ENCODE measurements at regions not wholly inside any gene's neighbourhood (a gene's known extent, or its start where the extent isn't known, plus 50 kb on each side); places are given as distances from the start of the nearest gene placed in this dataset.

DNA sequence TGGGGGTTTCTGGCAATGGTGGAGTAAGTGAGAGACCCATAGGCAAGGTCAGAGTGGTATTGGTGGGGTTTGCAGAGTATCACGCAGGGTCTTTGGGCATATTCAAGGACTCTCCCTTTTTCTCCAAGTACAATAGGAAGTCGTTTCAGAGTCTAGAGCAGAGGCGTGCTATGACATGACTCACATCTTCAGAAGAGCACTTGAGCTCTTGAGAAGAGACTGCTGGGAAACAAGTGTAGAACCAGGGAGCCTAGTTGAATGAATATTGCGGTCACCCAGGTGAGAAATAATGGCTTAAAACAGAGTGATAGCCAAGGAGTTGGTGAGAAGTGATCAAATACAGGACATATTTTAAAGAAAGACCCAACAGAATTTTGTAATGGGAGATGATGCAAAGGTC, 813.4 kb downstream of the TLE1 start:
- TF ChIP-seq CTCF (IDR thresholded peaks at IDR 0.05) = no peak
- ATAC-seq (ENCODE audit: low read depth) (no peak), DNase-seq (no peak)
- H3K9me3 Mint-ChIP-seq = peaks cover 3% of the 10 kb centered on the region
- no peaks in the 10 kb centered on the region for H3K27me3 Mint-ChIP-seq
- intact Hi-C loops (cut with micrococcal nuclease) = no loop called here
- no peaks in the 10 kb centered on the region for H3K4me1 Mint-ChIP-seq
- ChIA-PET POLR2A (no interaction called here), CTCF (no interaction called here)
- H3K4me3 Mint-ChIP-seq = no peak overlapping the region
- H3K36me3 Mint-ChIP-seq (ENCODE audit: low read depth) = no peaks in the 10 kb centered on the region
- no peak overlapping the region for H3K27ac Mint-ChIP-seq

GRCh38 chr9:80874276-80874675, 815.1 kb downstream of the TLE1 start:
- intact Hi-C loops (cut with micrococcal nuclease) = no loop called here
- H3K36me3 Mint-ChIP-seq (ENCODE audit: low read depth) = no peaks in the 10 kb centered on the region
- H3K27ac Mint-ChIP-seq = no peak overlapping the region
- no peak for DNase-seq
- ATAC-seq (ENCODE audit: low read depth) = no peak
- ChIA-PET POLR2A (interaction anchor here (0.6 kb wide), 1 partner anchor 347 kb away, joined by 4 read pairs; no protein-coding TSS in a partner anchor), CTCF (no interaction called here)
- H3K9me3 Mint-ChIP-seq = peaks cover 3% of the 10 kb centered on the region
- no peak overlapping the region for H3K4me3 Mint-ChIP-seq
- no peaks in the 10 kb centered on the region for H3K4me1 Mint-ChIP-seq
- TF ChIP-seq CTCF (IDR thresholded peaks at IDR 0.05) = no peak
- H3K27me3 Mint-ChIP-seq = no peaks in the 10 kb centered on the region

DNA sequence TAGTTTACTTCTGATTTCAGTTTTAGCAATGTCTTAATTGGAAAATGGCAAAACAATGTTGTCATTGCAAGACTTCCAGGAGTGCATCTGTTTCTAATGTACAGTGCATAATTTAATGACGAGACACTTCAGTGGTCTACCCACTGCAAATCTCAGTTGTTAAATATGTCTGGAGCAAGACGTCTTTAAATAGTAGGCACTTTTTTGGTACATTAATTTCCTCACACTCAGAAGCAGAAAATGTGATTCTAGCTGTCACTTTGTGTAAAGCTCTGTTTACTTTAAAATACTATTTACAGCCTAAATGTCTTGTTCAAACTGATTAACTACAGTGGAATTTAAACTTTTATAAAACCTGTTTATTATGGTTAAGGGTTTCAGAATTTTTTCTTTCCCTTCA, 815.5 kb downstream of the TLE1 start:
- Mint-ChIP-seq H3K9me3 (peaks cover 3% of the 10 kb centered on the region), H3K36me3 (ENCODE audit: low read depth) (no peaks in the 10 kb centered on the region), H3K27me3 (no peaks in the 10 kb centered on the region), H3K4me1 (no peaks in the 10 kb centered on the region), H3K4me3 (no peak overlapping the region), H3K27ac (no peak overlapping the region)
- TF ChIP-seq CTCF (IDR thresholded peaks at IDR 0.05) = no peak
- intact Hi-C loops (cut with micrococcal nuclease) = no loop called here
- DNase-seq = no peak
- ATAC-seq (ENCODE audit: low read depth) = no peak
- ChIA-PET CTCF (no interaction called here), POLR2A (no interaction called here)

DNA sequence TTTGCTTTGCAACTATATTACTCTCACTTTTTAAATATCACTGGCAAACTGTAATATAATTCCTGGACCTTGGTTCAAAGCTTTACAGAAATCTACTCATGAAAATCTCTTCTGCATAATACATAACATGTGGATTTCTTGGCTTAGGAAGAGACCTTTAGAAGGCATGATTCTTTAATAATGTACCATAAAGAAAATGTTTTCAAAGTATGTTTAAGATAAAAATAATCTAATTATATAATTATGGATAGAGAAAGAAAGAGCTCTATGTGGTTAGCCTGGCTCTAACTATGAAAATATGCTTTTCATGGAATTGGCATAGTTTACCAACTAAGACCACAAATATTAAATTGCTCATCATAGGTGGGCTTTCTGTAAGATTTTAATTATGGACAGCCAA, 817.8 kb downstream of the TLE1 start:
- Mint-ChIP-seq H3K36me3 (ENCODE audit: low read depth) (peaks cover 10% of the 10 kb centered on the region), H3K27ac (no peak overlapping the region), H3K4me3 (no peak overlapping the region), H3K27me3 (no peaks in the 10 kb centered on the region), H3K9me3 (peaks cover 13% of the 10 kb centered on the region), H3K4me1 (no peaks in the 10 kb centered on the region)
- ATAC-seq (ENCODE audit: low read depth) (no peak), DNase-seq (no peak)
- POLR2A ChIA-PET = no interaction called here
- intact Hi-C loops (cut with micrococcal nuclease) = no loop called here
- no peak for TF ChIP-seq CTCF (IDR thresholded peaks at IDR 0.05)
- CTCF ChIA-PET = no interaction called here

DNA sequence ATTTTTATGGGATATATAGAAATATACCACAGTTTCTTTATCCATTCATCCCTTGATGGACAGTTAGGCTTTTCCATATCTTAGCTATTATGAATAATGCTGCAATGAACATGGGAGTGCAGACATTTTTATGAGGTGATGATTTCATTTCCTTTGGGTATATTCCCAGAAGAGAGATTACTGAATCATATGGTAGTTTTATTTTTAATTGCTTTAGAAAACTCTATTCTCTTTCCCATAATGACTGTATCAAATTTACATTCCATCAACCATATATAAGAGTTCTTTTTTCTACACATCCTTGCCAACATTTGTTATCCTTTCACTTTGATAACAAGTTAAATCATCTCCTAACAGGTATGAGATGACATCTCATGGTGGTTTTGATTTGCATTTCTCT, 821.6 kb downstream of the TLE1 start:
- Mint-ChIP-seq H3K27me3 (no peaks in the 10 kb centered on the region), H3K4me3 (no peak overlapping the region), H3K27ac (no peak overlapping the region), H3K9me3 (peaks cover 19% of the 10 kb centered on the region), H3K4me1 (no peaks in the 10 kb centered on the region), H3K36me3 (ENCODE audit: low read depth) (peaks cover 10% of the 10 kb centered on the region)
- TF ChIP-seq CTCF (IDR thresholded peaks at IDR 0.05) = no peak
- ATAC-seq (ENCODE audit: low read depth) (no peak), DNase-seq (no peak)
- ChIA-PET CTCF (no interaction called here), POLR2A (no interaction called here)
- intact Hi-C loops (cut with micrococcal nuclease) = no loop called here

Data from activated B cell treated with CpG ODN at 0.5 μM for 24 hours (primary cell).